Mesendoderm (in vitro differentiated cells): ENCODE measurements at regions not wholly inside any gene's neighbourhood (a gene's known extent, or its start where the extent isn't known, plus 50 kb on each side); places are given as distances from the start of the nearest gene placed in this dataset.

Source experiments
- DNase-seq: peaks from one replicate; pipeline ENCODE4 v3.0.0; 2013
- H2AK5ac ChIP-seq: 2 replicates; pipeline ENCODE4 v1.6.1; 2013; ENCODE audit warnings: low read length, inconsistent platforms
- H2BK120ac ChIP-seq: 2 replicates; pipeline ENCODE4 v1.6.1; 2013; ENCODE audit warnings: low read depth, mild to moderate bottlenecking, low read length, moderate library complexity, mixed read lengths
- H2BK15ac ChIP-seq: replicated peaks from 2 replicates; pipeline ENCODE4 v1.6.1; 2013; ENCODE audit warnings: low read depth, mild to moderate bottlenecking, moderate library complexity
- H2BK5ac ChIP-seq: 2 replicates; pipeline ENCODE4 v1.6.1; 2013; ENCODE audit warnings: low read length, inconsistent platforms
- H3K18ac ChIP-seq: 2 replicates; pipeline ENCODE4 v1.6.1; 2013; ENCODE audit warnings: mild to moderate bottlenecking, low read length, mixed read lengths
- H3K23ac ChIP-seq: one replicate; pipeline ENCODE4 v1.6.1; 2013; ENCODE audit warnings: low read length
- H3K27ac ChIP-seq: 2 replicates; pipeline ENCODE4 v1.5.1; 2013; ENCODE audit warnings: low read depth, mild to moderate bottlenecking, inconsistent platforms, low read length, moderate library complexity
- H3K27me3 ChIP-seq: 2 replicates; pipeline ENCODE4 v1.6.1; 2013; ENCODE audit warnings: low read length, control low read depth, mild to moderate bottlenecking, inconsistent platforms; ENCODE audit not compliant: insufficient read depth, poor library complexity
- H3K36me3 ChIP-seq: 2 replicates; pipeline ENCODE4 v1.6.1; 2013; ENCODE audit warnings: low read length, inconsistent platforms; ENCODE audit not compliant: control insufficient read depth, insufficient read depth
- H3K4ac ChIP-seq: one replicate; pipeline ENCODE4 v1.6.1; 2013; ENCODE audit warnings: low read depth, mild to moderate bottlenecking, low read length, moderate library complexity
- H3K4me1 ChIP-seq: 2 replicates; pipeline ENCODE4 v1.6.1; 2013; ENCODE audit warnings: low read depth, low read length, inconsistent platforms; ENCODE audit not compliant: control insufficient read depth
- H3K4me2 ChIP-seq: 2 replicates; pipeline ENCODE4 v1.6.1; 2013; ENCODE audit warnings: low read length
- H3K4me3 ChIP-seq: 2 replicates; pipeline ENCODE4 v1.5.1; 2013; ENCODE audit warnings: mild to moderate bottlenecking, low read length
- H3K56ac ChIP-seq: one replicate; pipeline ENCODE4 v1.6.1; 2013; ENCODE audit warnings: low read length
- H3K79me1 ChIP-seq: 2 replicates; pipeline ENCODE4 v1.6.1; 2013; ENCODE audit warnings: low read length, inconsistent platforms
- H3K79me2 ChIP-seq: 2 replicates; pipeline ENCODE4 v1.6.1; 2013; ENCODE audit warnings: mild to moderate bottlenecking, low read length; ENCODE audit not compliant: control insufficient read depth, insufficient read depth
- H3K9ac ChIP-seq: 2 replicates; pipeline ENCODE4 v1.6.1; 2013; ENCODE audit warnings: low read length, inconsistent platforms
- H4K5ac ChIP-seq: one replicate; pipeline ENCODE4 v1.6.1; 2013; ENCODE audit warnings: low read length
- H4K8ac ChIP-seq: one replicate; pipeline ENCODE4 v1.6.1; 2013; ENCODE audit warnings: low read depth, mild to moderate bottlenecking, control low read depth, low read length, moderate library complexity
- WGBS: extraction: QIAGEN DNeasy Blood & Tissue Kit; methylation state at CpG from one replicate; pipeline ENCODE4 v1.1.7; 2013; ENCODE audit warnings: low lambda C conversion rate, missing lambda C conversion rate; ENCODE audit not compliant: insufficient coverage; ENCODE audit errors: extremely low coverage; 5-methylcytosine and 5-hydroxymethylcytosine counted together

GRCh38 chr9:86503942-86504341 lies 149.7 kb upstream of the TUT7 start:
- Histone ChIP-seq H3K27ac (no peak overlapping the region), H3K4me3 (no peak overlapping the region), H3K79me2 (no peaks in the 10 kb centered on the region), H3K4me2 (no peak overlapping the region), H2BK120ac (no peak overlapping the region), H3K18ac (no peak overlapping the region), H3K36me3 (no peaks in the 10 kb centered on the region), H3K23ac (no peak overlapping the region), H3K79me1 (no peaks in the 10 kb centered on the region), H2BK5ac (no peak overlapping the region), H2AK5ac (no peak overlapping the region), H3K27me3 (no peaks in the 10 kb centered on the region), H3K9ac (no peak overlapping the region), H3K4me1 (no peaks in the 10 kb centered on the region), H4K5ac (no peak overlapping the region), H3K56ac (no peak overlapping the region), H3K4ac (no peak overlapping the region), H4K8ac (no peak overlapping the region), H2BK15ac (no peak overlapping the region)
- DNase-seq: no peak
- WGBS: no CpG with 5 or more reads among the region's 6 CpGs

DNA sequence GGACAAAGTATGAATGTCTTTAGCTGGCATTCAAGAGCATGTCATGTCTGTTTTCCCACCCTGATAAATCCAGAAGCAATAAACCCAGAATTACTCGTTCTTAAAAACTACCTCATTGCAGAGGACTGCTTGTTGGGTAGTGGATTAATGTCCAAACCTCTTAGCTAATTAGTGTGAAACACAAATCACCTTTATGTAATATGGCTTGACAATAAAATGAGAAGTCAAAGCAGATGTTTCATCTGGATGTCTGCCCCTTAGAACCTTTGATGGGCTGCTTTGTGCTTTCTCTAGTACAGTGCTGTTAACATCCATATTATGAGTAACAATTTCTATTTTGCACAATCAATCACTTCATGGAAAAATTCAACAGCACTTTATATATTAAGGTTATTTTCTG lies 149.1 kb upstream of the TUT7 start:
- no peak overlapping the region for H2AK5ac ChIP-seq
- H3K79me2 ChIP-seq: no peaks in the 10 kb centered on the region
- H2BK15ac ChIP-seq: no peak overlapping the region
- DNase-seq: no peak
- H3K23ac ChIP-seq: no peak overlapping the region
- H3K56ac ChIP-seq: no peak overlapping the region
- no peak overlapping the region for H2BK120ac ChIP-seq
- no peak overlapping the region for H2BK5ac ChIP-seq
- H3K79me1 ChIP-seq: no peaks in the 10 kb centered on the region
- no peak overlapping the region for H3K4me2 ChIP-seq
- H3K36me3 ChIP-seq: no peaks in the 10 kb centered on the region
- no peak overlapping the region for H3K18ac ChIP-seq
- H4K8ac ChIP-seq: no peak overlapping the region
- H3K4me3 ChIP-seq: no peak overlapping the region
- H3K4ac ChIP-seq: no peak overlapping the region
- no peak overlapping the region for H3K9ac ChIP-seq
- no CpG with 5 or more reads among the region's 1 CpG for WGBS
- no peak overlapping the region for H4K5ac ChIP-seq
- H3K27ac ChIP-seq: no peak overlapping the region
- no peaks in the 10 kb centered on the region for H3K4me1 ChIP-seq
- no peaks in the 10 kb centered on the region for H3K27me3 ChIP-seq

- Histone ChIP-seq H4K5ac (no peak overlapping the region), H3K4me3 (no peak overlapping the region), H2BK120ac (no peak overlapping the region), H3K27ac (no peak overlapping the region), H3K4me2 (no peak overlapping the region), H3K79me1 (no peaks in the 10 kb centered on the region), H3K23ac (no peak overlapping the region), H3K27me3 (no peaks in the 10 kb centered on the region), H3K79me2 (no peaks in the 10 kb centered on the region), H2AK5ac (no peak overlapping the region), H3K4ac (no peak overlapping the region), H3K36me3 (no peaks in the 10 kb centered on the region), H3K9ac (no peak overlapping the region), H2BK15ac (no peak overlapping the region), H3K4me1 (no peaks in the 10 kb centered on the region), H2BK5ac (no peak overlapping the region), H3K56ac (no peak overlapping the region), H4K8ac (no peak overlapping the region), H3K18ac (no peak overlapping the region)
- no CpG with 5 or more reads among the region's 9 CpGs for WGBS
- no peak for DNase-seq
Measured at GRCh38 chr9:86500667-86501435, 146.6 kb upstream of the TUT7 start.

DNA sequence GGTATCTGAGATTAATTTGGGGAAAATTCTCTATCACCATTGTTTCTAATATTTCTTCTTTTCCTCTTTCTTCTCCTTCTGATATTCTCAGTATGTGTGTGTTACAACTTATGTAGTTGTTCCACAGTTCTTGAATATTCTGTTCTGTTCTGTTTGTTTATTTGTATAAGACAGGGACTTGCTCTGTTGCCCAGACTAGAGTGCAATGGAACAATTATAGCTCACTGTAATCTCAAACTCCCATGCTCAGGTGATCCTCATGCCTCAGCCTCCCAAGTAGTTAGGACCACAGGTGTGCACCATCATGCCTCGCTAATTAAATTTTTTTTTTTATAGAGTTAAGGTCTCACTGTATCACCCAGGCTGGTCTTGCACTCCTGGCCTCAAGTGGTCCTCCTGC lies 145.8 kb upstream of the TUT7 start:
- Histone ChIP-seq H2AK5ac (no peak overlapping the region), H3K27ac (no peak overlapping the region), H3K4me3 (no peak overlapping the region), H3K36me3 (no peaks in the 10 kb centered on the region), H2BK15ac (no peak overlapping the region), H3K79me2 (no peaks in the 10 kb centered on the region), H3K9ac (no peak overlapping the region), H2BK120ac (no peak overlapping the region), H4K5ac (no peak overlapping the region), H2BK5ac (no peak overlapping the region), H3K4me1 (no peaks in the 10 kb centered on the region), H3K18ac (no peak overlapping the region), H3K4ac (no peak overlapping the region), H3K56ac (no peak overlapping the region), H3K79me1 (no peaks in the 10 kb centered on the region), H3K27me3 (no peaks in the 10 kb centered on the region), H3K4me2 (no peak overlapping the region), H4K8ac (no peak overlapping the region), H3K23ac (no peak overlapping the region)
- no CpG with 5 or more reads among the region's 1 CpG for WGBS
- no peak for DNase-seq

GRCh38 chr9:86494644-86495111 lies 140.5 kb upstream of the TUT7 start:
- H3K36me3 ChIP-seq: no peaks in the 10 kb centered on the region
- no peak overlapping the region for H2AK5ac ChIP-seq
- no peak overlapping the region for H3K56ac ChIP-seq
- H3K4me1 ChIP-seq: no peaks in the 10 kb centered on the region
- H3K23ac ChIP-seq: no peak overlapping the region
- H3K27me3 ChIP-seq: no peaks in the 10 kb centered on the region
- no peak overlapping the region for H2BK15ac ChIP-seq
- DNase-seq: no peak
- H3K27ac ChIP-seq: no peak overlapping the region
- no peak overlapping the region for H3K4me2 ChIP-seq
- no peaks in the 10 kb centered on the region for H3K79me2 ChIP-seq
- WGBS: no CpG with 5 or more reads among the region's 5 CpGs
- H2BK5ac ChIP-seq: no peak overlapping the region
- H4K8ac ChIP-seq: no peak overlapping the region
- no peak overlapping the region for H4K5ac ChIP-seq
- no peak overlapping the region for H3K9ac ChIP-seq
- no peak overlapping the region for H2BK120ac ChIP-seq
- no peaks in the 10 kb centered on the region for H3K79me1 ChIP-seq
- no peak overlapping the region for H3K4ac ChIP-seq
- no peak overlapping the region for H3K18ac ChIP-seq
- no peak overlapping the region for H3K4me3 ChIP-seq
